NCI-H748 (cell line): ENCODE measurements at regions not wholly inside any gene's neighbourhood (a gene's known extent, or its start where the extent isn't known, plus 50 kb on each side); places are given as distances from the start of the nearest gene placed in this dataset.
"Not testable (repeated sequence)": the region's sequence is repeated elsewhere in the genome, so short reads cannot be mapped to it uniquely, and the experiment has no call there.

Experiments
- DNase-seq: peaks from one replicate; lab custom pipeline; 2025; ENCODE audit not compliant: unreplicated experiment; lab: John Stamatoyannopoulos, UW

GRCh38 chr20:1825938-1826445, 69.2 kb upstream of the SIRPA start:
- DNase-seq: no peak

DNA sequence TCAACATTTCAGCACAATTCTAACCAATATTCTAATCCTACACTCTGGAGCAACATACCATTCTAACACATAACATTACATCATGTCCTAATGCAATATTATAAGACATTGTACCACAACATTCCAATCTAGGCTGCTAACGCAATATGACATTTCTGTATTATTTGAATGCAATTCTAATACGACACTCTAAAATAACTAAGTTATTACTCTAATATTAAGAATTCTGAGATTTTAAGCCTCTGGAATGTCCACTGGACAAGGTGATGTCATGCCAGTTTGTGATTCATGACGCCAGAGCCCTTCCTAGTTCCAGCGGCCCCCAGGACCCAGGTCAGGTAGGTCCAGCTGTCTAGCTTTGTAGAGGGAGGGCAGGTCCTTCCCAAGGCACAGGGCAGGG, 69.7 kb upstream of the SIRPA start:
- no peak for DNase-seq

GRCh38 chr20:1824834-1825233, 70.4 kb upstream of the SIRPA start:
- no peak for DNase-seq

DNA sequence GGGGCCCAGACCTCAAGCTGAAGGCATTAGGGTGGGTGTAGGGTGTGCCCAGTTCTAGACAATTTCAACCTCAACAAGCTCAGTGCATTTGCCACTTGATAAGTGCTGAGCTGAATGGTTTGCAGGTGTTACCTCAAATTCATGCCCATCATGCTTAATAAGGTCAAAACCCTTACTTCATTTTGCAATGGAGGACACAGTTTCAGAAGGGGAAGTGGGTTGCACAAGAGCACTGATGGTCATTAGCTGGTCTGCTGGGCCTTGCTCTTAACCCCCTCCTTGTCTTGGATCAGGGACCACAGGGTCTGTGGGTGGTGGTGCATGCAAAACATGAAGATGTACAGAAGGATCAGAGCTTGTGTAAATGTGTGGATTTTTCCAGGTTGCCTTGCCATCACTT, 71.0 kb upstream of the SIRPA start:
- DNase-seq: no peak

- DNase-seq: no peak
Measured at GRCh38 chr20:1823450-1823844, 71.8 kb upstream of the SIRPA start.

DNA sequence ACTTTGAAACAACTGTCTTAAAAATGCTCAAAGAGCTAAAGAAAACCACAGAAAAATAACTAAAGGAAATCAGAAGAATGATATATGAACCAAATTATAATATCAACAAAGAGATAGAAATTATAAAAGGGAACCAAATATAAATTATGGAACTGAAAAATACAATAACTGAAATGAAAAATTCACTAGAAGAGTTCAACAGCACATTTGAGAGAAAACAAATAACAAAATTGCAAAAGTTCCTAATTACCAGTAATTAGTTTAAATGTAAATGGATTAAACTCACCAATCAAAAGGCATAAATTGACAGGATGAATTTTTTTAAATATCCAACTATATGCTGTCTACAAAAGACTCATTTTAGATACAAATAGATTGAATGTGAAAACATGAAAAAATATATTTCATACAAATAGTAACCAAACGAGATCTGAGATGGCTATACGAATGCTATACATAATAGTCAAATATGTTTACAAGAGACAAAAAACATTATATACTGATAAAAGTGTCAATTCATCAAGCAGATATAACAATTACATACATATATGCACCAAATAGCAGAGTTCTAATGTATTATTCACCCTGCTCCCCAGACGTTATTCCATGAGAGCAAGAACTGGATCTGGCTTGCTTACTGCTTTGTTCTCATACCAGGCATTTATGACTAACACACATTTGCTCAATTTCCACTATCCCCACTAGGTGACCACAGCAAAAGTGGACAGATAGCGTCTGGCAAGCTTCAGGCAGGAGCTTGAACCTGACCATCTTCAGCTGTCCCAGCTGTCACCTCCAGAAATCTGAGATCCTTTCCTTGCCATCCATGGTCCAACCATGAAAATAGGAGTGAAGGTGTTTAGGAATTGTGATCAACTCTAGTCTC, 72.4 kb upstream of the SIRPA start:
- no peak for DNase-seq

DNA sequence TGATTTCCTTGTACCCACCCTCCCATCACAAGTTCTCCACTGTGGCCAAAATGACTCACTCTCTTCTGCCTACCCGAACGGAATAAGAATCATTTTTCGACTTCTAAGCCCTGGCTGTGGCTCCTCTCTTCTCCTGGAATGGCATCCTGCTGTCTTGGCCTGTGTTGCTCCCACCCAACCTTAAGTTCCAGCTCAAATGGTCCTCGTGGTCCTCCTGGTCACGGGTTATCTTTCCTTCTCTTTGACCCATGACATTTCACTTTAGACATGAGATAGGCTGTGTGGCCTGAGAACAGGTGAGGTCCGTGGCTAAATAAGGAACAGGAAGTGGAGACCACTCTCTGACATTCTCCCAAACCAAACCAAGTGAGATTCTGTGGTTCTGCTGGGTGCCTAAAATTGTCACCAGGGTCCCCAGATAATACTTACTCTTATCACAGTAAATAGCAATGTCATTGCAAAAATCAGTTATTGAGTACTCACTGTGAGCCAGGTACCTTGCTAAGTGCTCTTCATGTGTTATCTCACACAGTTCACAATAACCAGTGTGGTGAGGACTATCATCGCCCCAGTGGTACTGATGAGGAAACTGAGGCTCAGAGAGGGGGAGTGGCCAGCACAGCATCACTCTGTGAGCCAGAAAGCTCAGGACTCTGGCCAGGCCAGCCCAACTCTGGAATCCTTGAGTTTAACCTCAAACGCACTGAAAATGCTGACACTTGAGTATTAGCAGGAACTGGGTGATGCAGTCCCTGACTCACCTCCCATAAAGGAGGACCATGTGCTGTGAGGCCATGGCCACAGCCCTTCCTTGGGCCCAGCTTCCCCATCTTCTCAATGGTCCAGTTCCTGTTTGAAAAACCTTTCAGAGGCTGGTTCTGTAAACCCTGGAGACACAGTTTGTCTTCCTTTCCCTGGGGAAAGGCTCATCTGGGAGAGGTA, 74.8 kb upstream of the SIRPA start:
- no peak for DNase-seq

- no peak for DNase-seq
Measured at GRCh38 chr20:1819311-1820137, 75.7 kb upstream of the SIRPA start.

DNA sequence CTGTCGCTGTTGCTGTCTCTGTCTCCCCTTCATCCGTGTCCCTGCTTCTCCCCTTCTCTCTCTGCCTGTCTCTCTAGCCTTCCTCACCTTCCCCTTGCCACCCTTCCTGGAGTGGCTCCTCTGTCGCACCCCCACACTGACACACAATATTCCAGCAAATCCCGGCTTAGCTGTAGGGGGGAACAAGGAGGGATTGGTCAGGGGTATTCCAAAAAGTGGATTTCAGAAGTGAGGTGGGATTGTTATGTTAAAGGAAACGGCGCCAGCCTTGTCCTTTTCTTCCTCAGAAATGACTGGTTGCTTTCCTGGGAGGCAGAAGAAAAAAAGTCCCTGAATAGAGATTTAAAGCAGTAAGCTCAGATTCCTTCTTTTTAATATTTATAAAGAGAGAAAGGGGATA, 76.3 kb upstream of the SIRPA start:
- no peak for DNase-seq

GRCh38 chr20:1818247-1818840, 76.9 kb upstream of the SIRPA start:
- DNase-seq: no peak

GRCh38 chr20:1817577-1818211, 77.5 kb upstream of the SIRPA start:
- no peak for DNase-seq

GRCh38 chr20:1816384-1817381, 78.5 kb upstream of the SIRPA start:
- DNase-seq: no peak

DNA sequence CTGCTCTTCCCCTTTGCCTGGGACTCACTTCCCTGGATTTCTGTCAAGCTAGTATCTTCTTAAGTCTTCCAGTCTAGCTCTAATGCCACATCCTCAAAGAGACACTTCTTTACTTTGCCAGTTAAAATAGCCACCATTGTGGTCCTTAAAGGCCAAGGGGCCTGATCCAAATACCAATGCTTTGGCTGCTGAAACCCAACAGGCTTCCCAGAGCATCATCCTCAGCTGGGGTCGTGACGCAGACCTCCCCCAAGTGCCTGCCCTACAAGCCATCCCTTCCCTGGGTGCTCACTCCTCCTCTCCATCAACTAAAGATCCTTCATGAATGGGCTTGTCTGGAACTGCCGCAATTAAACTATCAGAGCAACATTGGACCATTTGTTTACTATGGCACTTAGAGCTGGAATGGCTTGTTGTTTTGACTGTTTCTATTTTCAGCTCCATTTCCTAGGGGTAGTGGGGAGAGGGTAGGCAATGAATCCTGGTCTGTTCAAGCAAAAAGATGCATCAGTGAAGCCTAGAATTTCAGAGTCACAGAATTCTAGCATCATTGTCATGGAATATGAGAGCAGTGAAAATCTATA, 79.6 kb upstream of the SIRPA start:
- peak; percentile 82 for DNase-seq

DNA sequence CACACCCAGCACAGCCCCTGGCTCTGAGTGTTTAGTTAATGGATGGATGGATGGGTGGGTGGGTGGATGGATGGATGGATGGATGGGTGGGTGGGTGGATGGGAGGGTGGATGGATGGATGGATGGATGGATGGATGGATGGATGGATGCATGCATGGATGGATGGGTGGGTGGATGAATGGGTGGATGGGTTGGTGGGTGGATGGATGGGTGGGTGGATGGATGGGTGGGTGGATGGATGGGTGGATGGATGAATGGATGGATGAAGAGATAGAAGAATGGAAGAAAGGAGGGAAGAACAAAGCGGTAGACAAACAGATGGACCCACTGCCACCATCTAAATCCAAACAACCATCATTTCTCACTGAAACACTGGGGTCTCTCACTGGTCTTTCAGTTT, 80.3 kb upstream of the SIRPA start:
- DNase-seq: not testable (repeated sequence)

DNA sequence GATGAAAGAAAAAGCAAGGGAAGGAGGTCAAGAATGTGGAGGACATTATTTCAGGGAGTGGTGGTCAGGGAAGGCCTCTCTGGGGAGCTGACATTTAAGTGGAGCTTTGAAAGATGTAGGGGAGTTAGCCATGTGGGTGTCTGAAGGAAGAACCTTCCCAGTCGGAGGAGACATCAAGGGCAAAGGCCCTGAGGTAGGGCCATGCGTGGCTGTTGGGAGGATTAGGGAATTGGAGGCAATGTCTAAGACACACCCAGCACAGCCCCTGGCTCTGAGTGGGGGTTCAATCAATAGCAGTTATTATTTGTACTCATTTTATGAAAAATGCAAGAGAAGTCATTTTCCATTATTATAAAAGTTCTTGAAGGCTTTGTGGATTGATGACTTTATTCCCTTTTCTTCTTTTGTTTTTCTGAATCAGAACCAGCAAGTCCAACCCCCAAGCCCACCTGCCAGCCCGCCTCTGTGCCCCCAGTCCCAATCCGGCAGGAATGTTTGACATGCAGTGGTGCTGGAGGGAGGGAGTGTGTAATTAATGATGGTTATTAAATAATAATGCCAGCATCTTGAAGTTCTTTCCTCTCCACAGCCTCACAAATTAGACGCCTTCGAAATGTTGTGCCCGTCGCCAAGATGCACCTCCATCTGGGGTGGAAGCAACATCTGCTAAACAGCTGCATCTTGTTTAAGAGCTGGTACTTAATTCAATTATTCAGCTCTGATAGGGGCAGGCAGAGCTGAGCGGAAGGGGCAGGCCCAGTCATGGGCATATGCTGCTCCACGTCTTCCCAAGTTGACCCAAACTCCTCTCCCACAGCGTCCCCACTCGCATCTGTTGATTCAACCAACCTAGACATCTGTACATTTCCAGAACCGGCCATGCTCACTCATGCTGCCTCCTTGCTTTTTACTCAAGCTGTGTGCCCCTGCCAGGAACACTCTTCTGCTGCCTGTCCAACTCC, 81.3 kb upstream of the SIRPA start:
- no peak for DNase-seq

GRCh38 chr20:1813101-1813529, 82.1 kb upstream of the SIRPA start:
- no peak for DNase-seq
